SH-SY5Y (cell line): ENCODE measurements at regions not wholly inside any gene's neighbourhood (a gene's known extent, or its start where the extent isn't known, plus 50 kb on each side); places are given as distances from the start of the nearest gene placed in this dataset.

Experiments used
- GATA2 ChIP-seq: IDR thresholded peaks from 2 replicates; pipeline ENCODE4 v1.6.1; 2011; ENCODE audit warnings: mild to moderate bottlenecking, low read depth, low read length
- GATA3 ChIP-seq: IDR thresholded peaks from 2 replicates; pipeline ENCODE4 v1.6.1; 2011; ENCODE audit warnings: low read depth, mild to moderate bottlenecking, low read length, moderate library complexity

GRCh38 chr2:193566276-193566675 is 1371.5 kb upstream of the TMEFF2 start:
- TF ChIP-seq GATA2 = no peak
- no peak for TF ChIP-seq GATA3
